RPMI8226 (cell line): ENCODE measurements at regions not wholly inside any gene's neighbourhood (a gene's known extent, or its start where the extent isn't known, plus 50 kb on each side); places are given as distances from the start of the nearest gene placed in this dataset.
A peak's percentile ranks its signal among the peaks of the same experiment; 100 is the strongest.
"Not testable (repeated sequence)": the region's sequence is repeated elsewhere in the genome, so short reads cannot be mapped to it uniquely, and the experiment has no call there.

Experiments
- DNase-seq: peaks from one replicate; pipeline ENCODE4 v3.0.0-alpha.2; 2015

DNA sequence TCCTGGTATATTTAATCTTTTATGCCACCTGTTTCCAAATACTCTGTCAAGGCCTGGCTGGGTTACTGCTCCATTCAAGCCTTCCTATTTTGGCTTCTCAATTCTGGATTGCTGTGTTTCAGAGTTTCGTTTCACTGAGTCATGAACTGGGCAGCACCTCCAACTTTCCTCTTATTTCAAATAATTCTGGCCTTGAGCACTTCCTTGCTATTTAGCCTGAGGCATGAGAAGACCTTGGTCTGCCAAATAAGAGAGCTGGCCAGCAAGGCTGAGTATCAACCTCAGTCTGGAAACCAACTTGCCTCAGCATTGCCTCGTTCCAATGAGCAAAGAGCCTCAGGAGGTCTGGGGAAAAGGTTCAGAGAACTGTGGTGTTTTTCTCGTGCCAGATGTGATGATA is 66.6 kb downstream of the TNFAIP3 start:
- DNase-seq: peak; percentile 62

DNA sequence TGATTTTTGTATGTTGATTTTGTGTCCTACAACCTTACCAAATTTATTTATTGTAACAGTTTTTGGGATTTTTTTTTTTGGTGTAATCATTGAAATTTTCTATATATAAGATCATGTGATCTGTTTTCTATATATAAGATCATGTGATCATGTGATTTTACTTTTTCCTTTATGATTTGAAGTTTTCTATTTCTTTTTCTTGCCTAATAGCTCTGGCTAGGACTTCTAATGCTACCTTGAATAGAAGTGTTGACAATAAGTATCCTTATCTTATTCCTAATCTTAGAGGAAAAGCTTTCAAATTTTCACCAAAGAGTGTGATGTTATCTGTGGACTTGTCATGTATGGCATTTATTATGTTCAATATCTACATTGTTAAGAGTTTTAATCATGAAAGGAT is 69.7 kb downstream of the TNFAIP3 start:
- no peak for DNase-seq

DNA sequence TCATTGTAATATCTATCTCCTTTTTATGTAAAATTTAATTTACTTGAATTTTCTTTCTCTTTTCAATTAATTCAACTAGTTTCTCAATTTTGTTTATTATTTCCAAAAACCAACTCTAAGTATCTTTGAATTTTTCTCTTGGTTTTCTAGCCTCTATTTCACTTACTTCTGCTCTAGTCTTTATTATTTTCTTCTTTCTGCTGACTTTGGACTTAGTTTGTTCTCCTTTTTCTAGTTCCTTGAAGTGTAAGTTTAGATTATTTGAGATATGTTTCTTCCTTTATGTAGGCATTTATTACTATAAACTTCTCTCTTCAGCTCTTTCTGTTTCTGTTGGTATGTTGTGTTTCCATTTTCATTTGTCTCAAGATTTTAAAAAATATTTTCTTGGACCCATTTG is 70.8 kb downstream of the TNFAIP3 start:
- DNase-seq: no peak

DNA sequence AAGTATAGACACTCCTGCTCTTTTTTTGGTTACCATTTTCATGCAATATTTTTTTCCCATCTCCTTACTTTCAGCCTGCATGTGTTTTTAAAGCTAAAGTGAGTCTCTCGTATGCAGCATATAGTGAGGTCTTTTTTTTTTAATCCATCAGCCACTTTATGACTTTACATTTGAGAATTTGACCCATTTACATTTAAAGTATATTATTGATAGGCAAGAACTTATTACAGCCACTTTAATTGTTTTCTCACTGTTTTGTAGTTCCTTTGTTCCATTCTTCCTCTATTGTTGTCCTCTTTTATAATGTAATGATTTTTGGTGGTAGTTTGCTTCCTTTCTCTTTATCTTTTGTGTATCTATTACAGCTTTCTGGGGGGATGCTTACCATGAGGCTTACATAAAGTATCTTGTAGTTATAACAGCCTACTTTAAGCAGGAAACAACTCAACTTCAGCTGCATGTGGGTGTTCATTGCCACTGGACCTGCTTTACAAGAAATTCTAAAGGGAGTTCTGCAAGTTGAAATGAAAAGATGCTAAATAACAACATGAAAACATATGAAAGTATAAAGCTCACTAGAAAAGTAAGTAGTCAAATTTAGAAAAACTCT is 71.8 kb downstream of the TNFAIP3 start:
- DNase-seq: no peak

DNA sequence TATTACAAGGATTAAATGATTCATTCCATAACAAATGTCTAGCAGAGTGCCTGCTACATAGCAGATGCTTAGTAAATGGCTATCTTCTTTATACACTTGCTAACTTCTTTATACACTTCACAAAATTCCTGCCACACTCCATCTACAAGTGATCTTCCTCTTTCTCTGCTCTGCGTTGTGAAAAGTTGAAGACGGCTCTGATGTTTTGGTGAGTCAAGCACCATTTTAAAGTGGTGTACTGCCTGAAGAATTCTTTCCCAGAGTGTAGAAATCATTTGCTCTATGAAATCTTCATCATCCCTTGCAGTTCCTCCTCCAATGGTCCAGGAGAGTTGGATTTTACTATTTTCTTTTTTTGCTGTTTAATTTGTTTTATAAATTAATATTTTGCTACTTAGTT is 74.9 kb downstream of the TNFAIP3 start:
- DNase-seq: no peak

DNA sequence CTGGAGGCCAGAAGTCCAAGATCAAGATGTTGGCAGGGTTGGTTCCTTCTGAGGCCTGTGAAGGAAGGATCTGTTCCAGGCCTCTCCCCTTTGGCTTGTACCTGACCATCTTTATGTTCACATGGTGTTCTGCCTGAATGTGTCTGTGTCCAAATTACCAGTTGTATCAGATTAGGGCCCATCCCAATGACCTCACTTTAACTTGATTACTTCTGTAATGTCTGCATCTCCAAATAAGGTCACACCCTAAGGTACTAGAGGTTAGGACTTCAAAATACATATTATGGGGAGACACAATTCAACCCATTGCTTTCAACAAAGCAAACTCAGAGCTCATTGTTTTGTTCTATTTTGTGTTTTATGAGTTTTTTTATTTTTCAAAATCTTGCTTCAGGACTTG is 75.7 kb downstream of the TNFAIP3 start:
- DNase-seq: no peak

DNA sequence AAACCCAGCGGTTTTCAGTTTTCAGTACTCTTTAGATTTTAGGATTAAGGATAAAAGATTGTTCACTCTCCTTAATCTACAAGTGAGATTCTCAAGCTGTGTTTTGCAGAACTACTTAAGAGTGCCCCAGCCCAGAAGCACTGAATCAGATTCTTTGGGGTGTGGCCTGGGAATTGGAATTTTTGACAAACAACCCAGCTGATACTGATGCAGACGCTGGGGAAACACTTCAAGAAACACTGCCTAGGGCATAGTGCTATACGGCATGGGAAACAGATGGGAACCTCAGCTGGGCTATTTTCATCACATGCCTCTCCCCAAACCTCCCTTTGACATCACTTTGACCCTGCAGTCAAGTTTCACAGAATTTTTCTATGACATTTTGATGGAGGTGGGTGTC is 77.3 kb downstream of the TNFAIP3 start:
- DNase-seq: not testable (repeated sequence)

DNA sequence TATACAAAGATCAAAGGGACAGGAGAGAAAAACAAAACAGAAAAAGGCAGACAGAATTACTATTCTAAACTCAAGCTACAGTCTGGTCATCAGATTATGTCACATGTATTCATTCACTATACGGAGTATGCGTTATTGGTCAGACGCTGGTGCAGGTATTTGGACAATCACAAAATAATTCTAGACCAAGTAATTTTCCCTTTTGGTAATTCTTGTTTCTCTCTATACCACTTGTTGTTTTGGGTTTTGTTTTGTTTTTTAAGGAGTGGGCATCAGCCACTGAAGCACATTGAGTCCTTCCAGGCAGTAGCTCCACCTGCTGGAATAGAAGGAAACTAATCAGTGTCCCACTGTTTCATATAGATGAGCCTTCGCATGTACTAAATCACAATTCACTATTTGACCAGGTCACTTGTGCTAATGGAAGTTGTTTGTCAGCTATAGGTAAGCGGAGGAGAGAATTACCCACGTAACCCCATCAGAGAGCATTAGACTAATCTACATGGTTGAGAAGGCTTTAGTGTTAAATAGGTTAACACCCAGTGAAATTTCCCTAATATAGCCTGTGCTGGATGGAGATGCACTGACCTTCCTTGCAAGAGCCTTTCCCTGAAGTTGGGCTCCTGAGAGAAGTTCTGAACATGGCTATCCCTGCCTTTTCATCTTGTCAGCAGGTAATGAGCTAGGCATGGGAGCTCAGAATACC is 77.9 kb downstream of the TNFAIP3 start:
- DNase-seq: peak; percentile 25

DNA sequence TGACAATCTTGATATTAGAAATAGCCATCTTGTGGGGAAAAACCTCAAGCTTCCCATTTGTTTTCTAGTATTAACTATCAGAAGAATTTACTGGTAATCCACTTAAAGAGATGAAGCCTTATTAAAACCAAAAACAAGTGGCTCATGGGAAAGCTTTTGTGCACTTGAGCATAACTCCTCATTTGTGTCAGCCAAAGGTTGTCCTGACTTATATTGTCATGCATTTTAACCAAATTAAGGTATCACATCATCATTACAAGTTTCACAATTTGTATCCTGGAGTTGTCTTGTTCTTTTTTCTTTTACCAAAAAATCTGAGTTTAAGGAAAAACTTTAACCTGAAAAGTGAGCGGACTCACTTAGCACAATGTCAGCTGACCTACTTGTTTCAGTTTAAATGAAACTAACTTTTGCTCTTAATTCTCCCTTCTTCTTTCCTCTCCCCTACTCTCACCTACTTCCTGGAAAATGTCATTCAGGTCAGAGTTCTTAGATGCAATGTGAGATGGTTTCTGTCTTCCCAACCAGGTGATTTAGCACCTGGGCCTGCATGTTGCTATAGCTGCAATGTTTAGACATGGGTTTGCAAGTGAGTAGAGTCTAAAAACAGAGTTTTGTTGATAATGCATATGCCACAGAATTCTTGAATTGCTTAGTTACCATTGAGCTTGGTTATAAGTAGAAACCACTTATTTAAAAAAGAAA is 82.8 kb downstream of the TNFAIP3 start:
- peak; percentile 67 for DNase-seq

DNA sequence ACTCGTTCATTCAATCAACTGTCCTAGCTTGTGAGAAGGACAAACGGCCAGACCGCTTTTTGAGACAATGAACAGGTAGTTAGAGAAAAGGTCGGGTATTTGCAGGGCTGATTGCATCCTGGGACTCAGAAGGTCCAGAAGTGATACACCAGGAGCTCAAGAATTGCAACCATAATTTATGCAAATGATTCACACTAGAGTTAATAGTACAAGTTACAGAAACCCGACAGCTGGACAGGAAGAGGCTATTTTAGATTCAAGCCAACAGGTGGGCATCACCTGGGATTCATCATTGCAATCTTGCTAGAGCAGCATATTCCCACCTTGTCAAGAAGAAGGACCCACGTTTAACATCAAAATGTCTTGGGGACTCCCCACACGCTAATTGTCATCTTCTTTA is 83.5 kb downstream of the TNFAIP3 start:
- peak; percentile 30 for DNase-seq

DNA sequence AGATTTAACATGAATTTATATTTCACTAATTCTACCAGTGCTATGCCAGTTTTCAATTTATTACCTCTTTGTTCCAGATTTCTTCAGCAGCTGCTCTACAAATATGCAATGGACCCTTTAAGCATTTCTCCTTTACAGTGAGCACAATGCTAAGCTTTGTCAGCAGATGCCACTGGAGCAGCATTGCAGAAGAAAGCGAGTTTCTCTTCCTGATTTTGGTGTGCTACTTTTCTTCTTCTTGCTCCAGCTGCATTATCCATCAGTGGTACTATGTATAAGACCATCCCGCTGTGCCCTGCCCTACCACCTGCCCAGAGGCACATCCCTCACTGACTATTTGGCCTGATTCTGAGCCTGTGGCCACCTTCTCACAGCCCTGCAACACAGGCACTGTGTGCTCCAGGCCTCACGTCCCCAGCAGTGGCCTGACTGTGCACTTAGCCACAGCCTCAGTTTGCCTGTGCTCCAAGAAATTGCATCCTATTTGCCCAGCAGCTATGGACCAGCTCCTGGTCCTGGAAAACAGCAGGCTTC is 84.1 kb downstream of the TNFAIP3 start:
- DNase-seq: peak; percentile 81

DNA sequence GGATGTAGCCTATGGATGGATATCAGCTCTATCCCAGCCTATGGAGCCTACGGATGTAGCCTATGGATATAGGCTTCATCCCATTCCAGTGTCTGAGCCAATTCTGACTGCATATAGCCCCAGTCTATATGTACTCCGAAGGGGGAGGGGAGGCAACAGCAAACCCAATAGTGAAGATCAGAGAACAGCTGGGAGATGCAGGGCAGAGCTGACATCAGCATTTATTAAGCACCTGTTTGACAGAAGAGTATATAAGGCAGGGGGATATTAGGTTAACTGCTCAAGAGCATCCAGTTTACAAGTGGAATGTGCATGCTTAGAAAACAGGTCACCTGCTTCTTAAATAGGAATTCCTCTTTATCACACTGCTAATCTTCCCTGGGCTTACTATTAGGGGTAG is 85.2 kb downstream of the TNFAIP3 start:
- DNase-seq: peak; percentile 57

DNA sequence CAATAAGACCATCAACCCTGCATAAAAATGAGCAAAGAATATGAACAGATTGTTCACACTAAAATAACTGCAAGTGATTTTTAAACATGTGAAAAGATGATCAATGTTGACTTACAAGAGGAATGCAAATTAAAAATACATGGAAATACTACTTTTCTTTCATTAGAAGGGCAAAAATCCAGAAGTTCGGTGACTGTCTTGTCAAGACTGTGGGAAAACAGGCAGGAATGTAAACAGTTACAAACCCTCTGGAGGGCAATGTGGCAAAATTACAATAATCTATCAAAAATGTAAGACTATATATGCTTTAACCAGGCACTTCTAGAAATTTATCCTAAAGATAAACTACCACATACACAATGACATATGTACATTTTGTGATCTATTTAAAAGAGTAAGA is 86.7 kb downstream of the TNFAIP3 start:
- DNase-seq: no peak

DNA sequence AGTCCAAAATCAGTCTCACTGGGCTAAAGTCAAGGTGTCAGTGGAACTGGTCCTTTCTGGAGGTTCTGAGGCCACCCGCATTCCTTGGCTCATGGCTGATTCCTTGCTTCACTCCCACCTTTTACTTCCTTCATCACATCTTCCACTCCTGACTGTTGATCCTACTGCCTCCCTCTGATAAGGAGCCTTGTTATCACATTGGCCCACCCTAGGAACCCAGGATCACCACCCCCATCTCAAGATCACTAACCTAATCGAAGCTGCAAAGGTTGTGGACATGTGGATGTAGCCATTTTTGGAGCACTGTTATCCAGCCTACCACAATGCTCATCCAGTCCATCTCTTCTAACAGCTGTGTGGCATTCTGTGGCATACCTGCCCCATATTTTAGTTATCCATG is 87.2 kb downstream of the TNFAIP3 start:
- DNase-seq: no peak

DNA sequence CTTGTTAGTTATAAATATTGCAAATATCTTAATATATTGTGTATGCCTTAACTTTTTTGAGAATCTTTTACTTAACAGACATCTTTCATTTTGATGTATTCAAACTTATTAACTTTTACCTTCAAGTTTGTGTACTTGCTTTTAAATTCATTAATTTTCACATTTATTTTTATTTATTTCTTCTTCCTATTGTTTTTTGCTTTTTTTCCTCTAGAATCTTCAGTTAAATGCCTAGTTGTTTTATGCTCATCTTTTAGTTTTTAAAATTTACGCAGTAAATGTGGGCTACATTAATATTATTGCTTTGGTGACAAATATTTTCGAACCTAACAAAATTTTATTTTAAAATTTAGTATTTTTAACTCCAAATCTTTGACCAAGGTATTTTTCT is 89.0 kb downstream of the TNFAIP3 start:
- no peak for DNase-seq

DNA sequence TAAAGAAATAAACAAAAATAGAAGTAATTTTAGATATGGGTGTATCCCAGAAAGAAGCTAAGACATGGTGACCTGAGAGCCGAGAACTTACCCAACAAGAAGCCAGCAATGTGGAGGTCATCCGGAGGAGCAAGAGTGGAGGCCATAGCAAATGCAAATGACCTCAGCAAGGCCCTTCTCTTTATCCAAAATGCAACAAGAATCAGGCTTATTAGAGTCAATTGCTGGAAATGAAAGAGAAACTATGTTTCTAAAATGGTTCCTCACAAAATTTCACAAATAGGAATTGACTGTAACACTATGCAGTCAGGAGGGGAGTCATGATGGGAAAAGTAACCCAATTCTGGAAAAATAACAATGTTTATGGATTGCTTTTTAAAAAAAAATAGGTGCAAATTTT is 90.4 kb downstream of the TNFAIP3 start:
- no peak for DNase-seq

DNA sequence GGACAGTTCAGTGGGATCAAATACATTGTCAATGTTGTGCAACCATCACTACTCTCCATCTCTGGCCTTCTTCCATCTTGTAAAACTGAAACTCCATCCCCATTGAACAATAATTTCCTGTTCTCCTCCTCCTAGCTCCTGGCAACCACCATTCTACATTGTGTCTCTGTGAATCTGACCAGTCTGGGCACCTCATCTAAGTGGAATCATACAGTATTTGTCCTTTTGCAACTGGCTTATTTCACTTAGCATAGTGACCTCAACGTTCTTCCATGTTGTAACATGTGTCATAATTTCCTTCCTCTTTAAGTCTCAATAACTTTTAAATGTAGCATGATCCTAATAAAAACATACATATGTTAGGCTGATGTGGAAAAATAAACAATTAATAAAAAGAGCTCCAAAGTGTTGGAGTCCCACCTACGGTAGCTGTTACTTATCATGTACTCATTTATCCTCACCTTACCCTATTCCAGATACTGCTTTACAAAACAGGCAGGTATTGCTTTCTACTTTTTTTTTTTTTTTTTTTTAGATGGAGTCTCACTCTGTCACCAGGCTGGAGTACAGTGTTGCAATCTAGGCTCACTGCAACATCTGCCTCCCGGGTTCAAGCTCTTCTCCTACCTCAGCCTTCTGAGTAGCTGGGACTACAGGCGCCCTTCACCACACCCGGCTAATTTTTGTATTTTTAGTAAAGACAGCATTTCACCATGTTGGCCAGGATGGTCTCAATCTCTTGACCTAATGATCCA is 91.9 kb downstream of the TNFAIP3 start:
- DNase-seq: no peak

DNA sequence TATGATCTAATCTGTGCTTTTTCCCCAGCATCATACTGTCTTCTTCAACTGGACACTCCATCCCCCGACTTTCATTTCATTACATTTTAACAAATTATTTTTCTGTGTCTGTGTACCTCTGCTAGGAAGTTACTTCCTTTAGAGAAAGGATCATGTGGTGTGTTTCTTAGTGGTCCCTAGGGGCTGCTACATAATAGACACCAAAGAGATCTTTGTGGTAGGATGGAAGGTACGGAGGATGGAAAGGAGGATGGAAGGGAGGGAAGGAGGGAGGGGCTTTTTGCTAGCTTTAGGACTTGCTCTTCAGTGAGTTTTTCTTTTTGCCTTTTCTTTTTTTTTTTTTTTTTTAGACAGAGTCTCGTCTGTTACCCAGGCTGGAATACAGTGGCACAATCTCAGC is 95.7 kb downstream of the TNFAIP3 start:
- no peak for DNase-seq

DNA sequence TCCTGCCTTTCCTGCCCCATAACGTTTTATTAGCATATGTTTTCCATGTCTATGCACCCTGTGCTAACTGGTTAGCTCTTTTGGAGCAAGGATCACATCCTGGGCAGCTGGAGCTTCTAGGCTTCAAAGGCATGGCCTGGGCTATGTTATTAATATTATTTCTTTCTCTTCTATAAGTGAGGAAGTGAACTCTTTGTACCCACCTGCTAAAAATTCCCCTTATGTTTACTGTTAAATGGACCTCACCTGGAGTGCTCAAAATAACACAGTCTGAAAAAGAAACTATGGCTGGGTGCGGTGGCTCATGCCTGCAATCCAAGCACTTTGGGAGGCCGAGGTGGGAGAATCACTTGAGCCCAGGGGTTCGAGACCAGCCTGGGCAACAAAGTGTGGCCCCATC is 97.8 kb downstream of the TNFAIP3 start:
- no peak for DNase-seq

DNA sequence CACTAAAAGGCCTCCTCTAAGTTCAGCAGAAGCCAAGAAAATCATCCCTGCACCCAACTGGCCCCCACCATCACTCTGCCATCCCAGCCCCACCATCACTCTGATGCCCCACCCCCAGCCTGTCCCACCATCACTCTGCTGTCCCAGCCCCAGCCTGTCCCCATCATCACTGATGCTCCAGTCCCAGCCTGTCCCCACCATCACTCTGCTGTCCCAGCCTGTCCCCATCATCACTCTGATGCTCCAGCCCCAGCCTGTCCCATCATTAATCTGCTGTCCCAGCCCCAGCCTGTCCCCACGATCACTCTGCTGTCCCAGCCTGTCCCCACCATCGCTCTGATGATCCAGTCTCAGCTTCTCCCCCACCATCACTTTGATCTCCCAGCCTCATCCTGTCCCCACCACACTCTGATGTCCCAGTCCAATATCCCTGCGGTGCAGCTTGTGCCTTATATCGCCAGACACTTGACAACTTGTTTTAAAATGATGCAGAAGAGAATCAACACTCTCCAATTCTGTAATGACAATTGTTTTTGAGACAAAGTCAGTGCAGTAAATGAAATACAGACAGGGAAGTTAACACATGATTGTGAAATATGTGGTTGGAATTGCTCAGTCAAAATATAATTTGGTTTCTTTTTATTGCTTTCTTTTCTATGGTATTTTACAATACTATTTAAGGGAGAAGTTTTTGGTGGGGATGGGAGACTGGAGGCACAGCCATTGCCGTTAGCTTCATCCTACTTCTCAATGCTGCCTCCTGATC is 100.8 kb downstream of the TNFAIP3 start:
- no peak for DNase-seq

DNA sequence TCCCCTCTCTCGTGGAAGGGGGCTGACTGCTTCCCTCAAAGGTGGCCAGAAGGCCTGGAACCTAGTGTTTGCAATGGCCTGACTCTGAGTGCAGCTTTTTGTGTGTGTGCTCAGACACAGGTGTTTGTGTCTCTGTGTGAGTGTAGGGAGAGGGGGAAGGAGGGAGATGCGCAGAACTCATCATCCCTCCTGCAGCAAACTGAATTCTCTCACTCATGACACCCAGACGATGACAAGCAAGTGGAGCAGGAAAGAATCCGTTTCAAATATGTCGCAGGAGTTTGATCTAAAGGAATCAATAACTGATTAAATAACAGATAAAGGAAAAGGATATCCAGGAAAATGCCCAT is 101.4 kb downstream of the TNFAIP3 start:
- no peak for DNase-seq

DNA sequence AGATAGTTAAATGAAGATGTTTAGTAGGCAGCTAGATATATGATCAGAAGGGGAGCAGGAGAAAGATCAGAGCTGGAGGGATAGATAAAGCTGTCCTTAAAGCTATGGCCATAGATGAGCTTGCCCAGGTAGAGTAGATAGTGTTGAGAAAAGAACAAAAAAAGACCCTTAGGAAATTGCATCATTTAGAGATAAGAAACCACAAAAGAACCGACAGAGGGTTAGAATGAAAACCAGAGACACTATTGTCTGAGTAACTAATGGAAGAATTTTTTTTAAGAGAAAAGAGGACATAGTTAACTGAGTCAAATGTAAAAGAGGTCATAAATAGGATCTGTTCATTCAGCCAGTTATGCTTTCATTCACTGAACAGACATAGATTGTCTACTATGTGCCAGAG is 101.8 kb downstream of the TNFAIP3 start:
- DNase-seq: no peak

DNA sequence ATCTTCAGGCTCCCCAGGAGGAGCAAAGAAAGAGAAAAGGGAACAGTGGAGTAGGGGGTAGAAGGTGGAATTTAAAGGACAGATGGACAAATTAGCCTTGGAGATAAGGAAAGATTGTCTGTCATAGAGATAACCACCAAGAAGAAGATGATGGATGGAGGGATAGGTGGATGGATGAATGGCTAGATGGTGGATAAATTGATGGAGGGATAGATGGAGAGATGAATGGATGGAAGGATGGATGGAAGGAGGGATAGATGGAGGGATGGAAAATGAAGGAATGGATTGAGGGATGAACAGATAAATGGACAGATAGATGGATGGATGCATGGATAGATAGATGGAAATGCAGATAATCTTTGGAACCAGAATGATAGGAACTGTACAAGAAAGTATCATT is 102.8 kb downstream of the TNFAIP3 start:
- DNase-seq: no peak
